ENCODE measurements at regions not wholly inside any gene's neighbourhood (a gene's known extent, or its start where the extent isn't known, plus 50 kb on each side); places are given as distances from the start of the nearest gene placed in this dataset.

GRCh38 chr2:7584017-7584416, 666.8 kb downstream of the RNF144A start:
- CTCF ChIA-PET = interaction anchor here (1.4 kb wide), 1 partner anchor 11 kb away, joined by 4 read pairs; no protein-coding TSS in a partner anchor
- no peak for TF ChIP-seq CTCF (IDR thresholded peaks at IDR 0.05; ENCODE audit: control extremely low read depth, extremely low read depth, low read depth, missing control alignments)
- DNase-seq (ENCODE audit: extremely low spot score) = no peak
- POLR2A ChIA-PET = no interaction called here

- POLR2A ChIA-PET = no interaction called here
- CTCF ChIA-PET = no interaction called here
These were observed 669.7 kb downstream of the RNF144A start for GRCh38 chr2:7586898-7587297.

GRCh38 chr2:7588295-7588694, 671.1 kb downstream of the RNF144A start:
- POLR2A ChIA-PET = no interaction called here
- CTCF ChIA-PET = no interaction called here
- DNase-seq (ENCODE audit: extremely low spot score) = no peak
- no peak for TF ChIP-seq CTCF (IDR thresholded peaks at IDR 0.05; ENCODE audit: control extremely low read depth, extremely low read depth, low read depth, missing control alignments)

More at GRCh38 chr2:7586898-7587297, 669.7 kb downstream of the RNF144A start:
- no peak for TF ChIP-seq CTCF (IDR thresholded peaks at IDR 0.05; ENCODE audit: control extremely low read depth, extremely low read depth, low read depth, missing control alignments)
- DNase-seq (ENCODE audit: extremely low spot score) = no peak

GRCh38 chr2:7592618-7593140, 675.5 kb downstream of the RNF144A start:
- TF ChIP-seq CTCF (IDR thresholded peaks at IDR 0.05; ENCODE audit: control extremely low read depth, extremely low read depth, low read depth, missing control alignments) = no peak
- DNase-seq (ENCODE audit: extremely low spot score) = no peak
- ChIA-PET POLR2A (no interaction called here), CTCF (interaction anchor here (0.9 to 1.4 kb wide), 2 partner anchors 14 to 43 kb away, joined by 3 read pairs; no protein-coding TSS in a partner anchor)

GRCh38 chr2:7593360-7593759, 676.1 kb downstream of the RNF144A start:
- DNase-seq (ENCODE audit: extremely low spot score) = no peak
- CTCF ChIA-PET = interaction anchor here (1.4 kb wide), 1 partner anchor 14 kb away, joined by 3 read pairs; no protein-coding TSS in a partner anchor
- no peak for TF ChIP-seq CTCF (IDR thresholded peaks at IDR 0.05; ENCODE audit: control extremely low read depth, extremely low read depth, low read depth, missing control alignments)
- POLR2A ChIA-PET = no interaction called here

GRCh38 chr2:7594211-7594610, 677.0 kb downstream of the RNF144A start:
- ChIA-PET POLR2A (no interaction called here), CTCF (interaction anchor here (1.5 kb wide), 1 partner anchor 10 kb away, joined by 4 read pairs; no protein-coding TSS in a partner anchor)
- no peak for TF ChIP-seq CTCF (IDR thresholded peaks at IDR 0.05; ENCODE audit: control extremely low read depth, extremely low read depth, low read depth, missing control alignments)
- no peak for DNase-seq (ENCODE audit: extremely low spot score)
